ENCODE measurements at regions not wholly inside any gene's neighbourhood (a gene's known extent, or its start where the extent isn't known, plus 50 kb on each side); places are given as distances from the start of the nearest gene placed in this dataset.

GRCh38 chr3:165339753-165340152 lies 143.6 kb upstream of the SLITRK3 start:
- peak; percentile 84 for TF ChIP-seq CTCF (IDR thresholded peaks at IDR 0.05; ENCODE audit: insufficient read depth, missing control alignments)
- FAIRE-seq, result no peak

GRCh38 chr3:165336786-165337185 lies 140.6 kb upstream of the SLITRK3 start:
- no peak for TF ChIP-seq CTCF (IDR thresholded peaks at IDR 0.05; ENCODE audit: insufficient read depth, missing control alignments)
- DNase-seq (ENCODE audit: insufficient read length, low spot score) (no peak), FAIRE-seq (no peak)

More at GRCh38 chr3:165339753-165340152, 143.6 kb upstream of the SLITRK3 start:
- DNase-seq (ENCODE audit: insufficient read length, low spot score), result no peak
